PC-3 (cell line): ENCODE measurements at regions not wholly inside any gene's neighbourhood (a gene's known extent, or its start where the extent isn't known, plus 50 kb on each side); places are given as distances from the start of the nearest gene placed in this dataset.
"Not testable (repeated sequence)": the region's sequence is repeated elsewhere in the genome, so short reads cannot be mapped to it uniquely, and the experiment has no call there.

Experiments
- ATAC-seq: fragments of 200-7000 bp; cut with Tn5 transposase; 2 replicates; pipeline ENCODE4 v1.9.1; 2020; ENCODE audit warnings: mild to moderate bottlenecking, moderate library complexity
- BruUV-seq: library from RNA; stranded (reverse); fragments of 400-500 nt; replicated peaks from 2 replicates; lab custom pipeline; 2021; lab: Mats Ljungman, UMichigan
- CTCF ChIA-PET: fragments of 300-600 bp; sonication (Branson Sonifier 250); formaldehyde crosslinking; loops from one replicate; lab custom pipeline; 2022; ENCODE audit warnings: antibody characterized with exemption; lab: Charles Lee
- POLR2A ChIA-PET: fragments of 300-600 bp; sonication (Branson Sonifier 250); formaldehyde crosslinking; loops from one replicate; lab custom pipeline; 2022; ENCODE audit warnings: antibody characterized with exemption; ENCODE audit not compliant: unreplicated experiment; lab: Charles Lee
- DNase-seq: peaks from one replicate; pipeline ENCODE4 v3.0.0-alpha.2; 2015
- H2AFZ ChIP-seq: fragments of 300-600 bp; sonication (generic); 2 replicates; pipeline ENCODE4 v1.6.0; 2016; ENCODE audit warnings: antibody characterized with exemption, low read length
- H3F3A ChIP-seq: fragments of 300-600 bp; sonication (generic); one replicate; pipeline ENCODE4 v1.6.0; 2017; ENCODE audit warnings: antibody characterized with exemption, low read length, control low read depth, mild to moderate bottlenecking; ENCODE audit not compliant: unreplicated experiment
- H3K27ac ChIP-seq: fragments of 300-600 bp; sonication (generic); 2 replicates; pipeline ENCODE4 v1.5.1; 2016; ENCODE audit warnings: mild to moderate bottlenecking, low read length
- H3K27me3 ChIP-seq: fragments of 300-600 bp; sonication (generic); 2 replicates; pipeline ENCODE4 v1.6.1; 2016; ENCODE audit warnings: low read length, mixed read lengths
- H3K36me3 ChIP-seq: fragments of 300-600 bp; sonication (generic); 2 replicates; pipeline ENCODE4 v1.6.1; 2016; ENCODE audit warnings: low read depth, mixed run types, low read length, mixed read lengths
- H3K4me1 ChIP-seq: fragments of 300-600 bp; sonication (generic); 2 replicates; pipeline ENCODE4 v1.5.1; 2016; ENCODE audit warnings: low read length; ENCODE audit not compliant: insufficient read depth
- H3K4me2 ChIP-seq: fragments of 300-600 bp; sonication (generic); 2 replicates; pipeline ENCODE4 v1.6.0; 2016; ENCODE audit warnings: low read length
- H3K4me3 ChIP-seq: fragments of 300-600 bp; sonication (generic); 2 replicates; pipeline ENCODE4 v1.5.1; 2016; ENCODE audit warnings: mild to moderate bottlenecking, low read length, mixed read lengths
- H3K79me2 ChIP-seq: fragments of 300-600 bp; sonication (generic); 2 replicates; pipeline ENCODE4 v1.6.1; 2017; ENCODE audit warnings: low read length, mixed read lengths
- H3K9ac ChIP-seq: fragments of 300-600 bp; sonication (generic); 2 replicates; pipeline ENCODE4 v1.6.0; 2016; ENCODE audit warnings: mild to moderate bottlenecking, low read length
- H3K9me2 ChIP-seq: fragments of 300-600 bp; sonication (generic); replicated peaks from 2 replicates; pipeline ENCODE4 v1.6.1; 2016; ENCODE audit warnings: mixed run types, low read length, mixed read lengths
- H3K9me3 ChIP-seq: fragments of 300-600 bp; sonication (generic); 2 replicates; pipeline ENCODE4 v1.6.1; 2016; ENCODE audit warnings: low read length, mixed read lengths
- H4K20me1 ChIP-seq: fragments of 300-600 bp; sonication (generic); 2 replicates; pipeline ENCODE4 v1.6.1; 2016; ENCODE audit warnings: low read length, mixed read lengths
- EZH2 ChIP-seq: fragments of 300-600 bp; sonication (generic); IDR thresholded peaks from one replicate; pipeline ENCODE4 v1.6.1; 2017; ENCODE audit warnings: antibody characterized with exemption, mild to moderate bottlenecking, low read length; ENCODE audit not compliant: unreplicated experiment
- EZH2phosphoT487 ChIP-seq: fragments of 300-600 bp; sonication (generic); IDR thresholded peaks from 2 replicates; pipeline ENCODE4 v1.6.1; 2018; ENCODE audit warnings: mild to moderate bottlenecking, antibody characterized with exemption, low read length, borderline replicate concordance
- intact Hi-C: fragments of 100-400 bp; cut with micrococcal nuclease; formaldehyde crosslinking; loops from 2 replicates; pipeline ENCODE4 v1.9.0; 2023
- TF ChIP-seq, protein P1 (sequence below): fragments of 300-600 bp; sonication (generic); conservative IDR thresholded peaks from 2 replicates; pipeline ENCODE4 v1.5.1; 2017; ENCODE audit warnings: antibody characterized with exemption, low read depth, mild to moderate bottlenecking, low read length

- Histone ChIP-seq H3K4me2 (no peak overlapping the region), H4K20me1 (no peaks in the 10 kb centered on the region), H3K4me3 (no peak overlapping the region), H3K9me2 (no peaks in the 10 kb centered on the region), H3K27ac (no peak overlapping the region), H3K27me3 (no peaks in the 10 kb centered on the region), H3K9ac (no peak overlapping the region), H3K9me3 (no peaks in the 10 kb centered on the region), H3K36me3 (no peaks in the 10 kb centered on the region), H3F3A (no peaks in the 10 kb centered on the region), H3K4me1 (peaks cover 13% of the 10 kb centered on the region), H2AFZ (no peak overlapping the region), H3K79me2 (no peaks in the 10 kb centered on the region)
- DNase-seq: no peak
- intact Hi-C loops: no loop called here
- TF ChIP-seq, protein P1, sequence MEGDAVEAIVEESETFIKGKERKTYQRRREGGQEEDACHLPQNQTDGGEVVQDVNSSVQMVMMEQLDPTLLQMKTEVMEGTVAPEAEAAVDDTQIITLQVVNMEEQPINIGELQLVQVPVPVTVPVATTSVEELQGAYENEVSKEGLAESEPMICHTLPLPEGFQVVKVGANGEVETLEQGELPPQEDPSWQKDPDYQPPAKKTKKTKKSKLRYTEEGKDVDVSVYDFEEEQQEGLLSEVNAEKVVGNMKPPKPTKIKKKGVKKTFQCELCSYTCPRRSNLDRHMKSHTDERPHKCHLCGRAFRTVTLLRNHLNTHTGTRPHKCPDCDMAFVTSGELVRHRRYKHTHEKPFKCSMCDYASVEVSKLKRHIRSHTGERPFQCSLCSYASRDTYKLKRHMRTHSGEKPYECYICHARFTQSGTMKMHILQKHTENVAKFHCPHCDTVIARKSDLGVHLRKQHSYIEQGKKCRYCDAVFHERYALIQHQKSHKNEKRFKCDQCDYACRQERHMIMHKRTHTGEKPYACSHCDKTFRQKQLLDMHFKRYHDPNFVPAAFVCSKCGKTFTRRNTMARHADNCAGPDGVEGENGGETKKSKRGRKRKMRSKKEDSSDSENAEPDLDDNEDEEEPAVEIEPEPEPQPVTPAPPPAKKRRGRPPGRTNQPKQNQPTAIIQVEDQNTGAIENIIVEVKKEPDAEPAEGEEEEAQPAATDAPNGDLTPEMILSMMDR: no peak
- no peak for TF ChIP-seq EZH2
- TF ChIP-seq EZH2phosphoT487: no peak
- BruUV-seq: no TSS peak
- POLR2A ChIA-PET: no interaction called here
- CTCF ChIA-PET: no interaction called here
- no peak for ATAC-seq
Observed at GRCh38 chr20:53859684-53860083, 210.7 kb downstream of the BCAS1 start.

- H3K36me3 ChIP-seq, DNase-seq, H3K4me2 ChIP-seq, H3K4me3 ChIP-seq, H4K20me1 ChIP-seq, H3K79me2 ChIP-seq, H3K27ac ChIP-seq, H3K4me1 ChIP-seq, POLR2A ChIA-PET, H3F3A ChIP-seq, intact Hi-C loops, H3K9me3 ChIP-seq, H3K9me2 ChIP-seq, CTCF ChIA-PET, ATAC-seq, H2AFZ ChIP-seq, H3K27me3 ChIP-seq, BruUV-seq, H3K9ac ChIP-seq: not testable (repeated sequence)
Observed at GRCh38 chr20:53859009-53859408, 211.4 kb downstream of the BCAS1 start.

DNA sequence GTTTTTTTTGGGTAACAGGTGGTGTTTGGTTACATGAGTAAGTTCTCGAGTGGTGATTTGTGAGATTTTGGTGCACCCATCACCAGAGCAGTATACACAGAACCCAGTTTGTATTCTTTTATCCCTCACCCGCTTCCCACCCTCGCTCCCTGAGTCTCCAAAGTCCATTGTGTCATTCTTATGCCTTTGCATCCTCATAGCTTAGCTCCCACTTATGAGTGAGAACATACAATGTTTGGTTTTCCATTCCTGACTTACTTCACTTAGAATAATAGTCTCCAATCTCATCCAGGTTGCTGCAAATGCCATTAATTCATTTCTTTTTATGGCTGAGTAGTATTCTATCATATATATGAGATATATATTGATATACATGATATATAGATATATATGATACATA lies 211.9 kb downstream of the BCAS1 start:
- H3K4me1 ChIP-seq, H3K9me2 ChIP-seq, DNase-seq, intact Hi-C loops, H3K27me3 ChIP-seq, H3K36me3 ChIP-seq, H3K9me3 ChIP-seq, H3K4me3 ChIP-seq, H4K20me1 ChIP-seq, ATAC-seq, H2AFZ ChIP-seq, H3K9ac ChIP-seq, H3K4me2 ChIP-seq, BruUV-seq, H3K27ac ChIP-seq, H3K79me2 ChIP-seq, H3F3A ChIP-seq, CTCF ChIA-PET: not testable (repeated sequence)
- POLR2A ChIA-PET: interaction anchor here (0.6 kb wide), 1 partner anchor 42 kb away, joined by 5 read pairs; no protein-coding TSS in a partner anchor

- ATAC-seq (no peak), DNase-seq (no peak)
- BruUV-seq: no TSS peak
- H3F3A ChIP-seq: no peaks in the 10 kb centered on the region
- H3K4me2 ChIP-seq: no peak overlapping the region
- intact Hi-C loops: no loop called here
- ChIA-PET CTCF (no interaction called here), POLR2A (interaction anchor here (0.6 kb wide), 1 partner anchor 43 kb away, joined by 5 read pairs; no protein-coding TSS in a partner anchor)
- no peaks in the 10 kb centered on the region for H3K4me1 ChIP-seq
- H3K36me3 ChIP-seq: no peaks in the 10 kb centered on the region
- no peaks in the 10 kb centered on the region for H3K9me3 ChIP-seq
- H3K27me3 ChIP-seq: no peaks in the 10 kb centered on the region
- no peak overlapping the region for H3K4me3 ChIP-seq
- H2AFZ ChIP-seq: peak overlapping the region; percentile 5; the same call in 1 of the 2 replicates
- TF ChIP-seq EZH2phosphoT487: no peak
- TF ChIP-seq, protein P1: no peak
- no peak for TF ChIP-seq EZH2
- no peaks in the 10 kb centered on the region for H3K9me2 ChIP-seq
- no peaks in the 10 kb centered on the region for H3K79me2 ChIP-seq
- H3K27ac ChIP-seq: no peak overlapping the region
- H4K20me1 ChIP-seq: no peaks in the 10 kb centered on the region
- H3K9ac ChIP-seq: no peak overlapping the region
Observed at GRCh38 chr20:53857723-53858236, 212.6 kb downstream of the BCAS1 start.
